Left ventricle myocardium inferior (tissue), 1 donor: ENCODE measurements at regions not wholly inside any gene's neighbourhood (a gene's known extent, or its start where the extent isn't known, plus 50 kb on each side); places are given as distances from the start of the nearest gene placed in this dataset.
"Not testable (repeated sequence)": the region's sequence is repeated elsewhere in the genome, so short reads cannot be mapped to it uniquely, and the experiment has no call there.

ENCODE experiments used
- DNase-seq: peaks from one replicate; pipeline ENCODE4 v3.0.0-alpha.2; 2020
- H3K27ac ChIP-seq: fragments of 200-600 bp; replicated peaks from 2 replicates; pipeline ENCODE4 v1.8.0; 2021
- H3K27me3 ChIP-seq: fragments of 200-600 bp; 2 replicates; pipeline ENCODE4 v1.8.0; 2021; ENCODE audit warnings: low read depth
- H3K36me3 ChIP-seq: fragments of 200-600 bp; 2 replicates; pipeline ENCODE4 v1.8.0; 2021
- H3K4me1 ChIP-seq: fragments of 200-600 bp; 2 replicates; pipeline ENCODE4 v1.8.0; 2021
- H3K4me3 ChIP-seq: fragments of 200-600 bp; 2 replicates; pipeline ENCODE4 v1.8.0; 2021; ENCODE audit warnings: mild to moderate bottlenecking, moderate library complexity
- H3K9me3 ChIP-seq: fragments of 200-600 bp; replicated peaks from 2 replicates; pipeline ENCODE4 v1.8.0; 2021
- CTCF ChIP-seq: fragments of 200-600 bp; IDR thresholded peaks from 2 replicates; pipeline ENCODE4 v1.8.0; 2021; ENCODE audit warnings: antibody characterized with exemption, mild to moderate bottlenecking, borderline replicate concordance
- intact Hi-C: fragments of 100-400 bp; cut with micrococcal nuclease; formaldehyde crosslinking; loops from one replicate; pipeline ENCODE4 v1.11.0; 2022
- donor health status: DM: no; HTN: yes; CAD: no; lungs with severe emphysema.

GRCh38 chr5:85628153-85628552 is 989.6 kb upstream of the COX7C start:
- no peaks in the 10 kb centered on the region for H3K36me3 ChIP-seq
- intact Hi-C loops = no loop called here
- TF ChIP-seq CTCF = no peak
- no peaks in the 10 kb centered on the region for H3K4me1 ChIP-seq
- no peak overlapping the region for H3K27ac ChIP-seq
- no peak overlapping the region for H3K4me3 ChIP-seq
- H3K27me3 ChIP-seq = no peaks in the 10 kb centered on the region
- DNase-seq = no peak
- H3K9me3 ChIP-seq = no peaks in the 10 kb centered on the region

- H3K36me3 ChIP-seq, H3K9me3 ChIP-seq, H3K27ac ChIP-seq, intact Hi-C loops, H3K4me3 ChIP-seq, H3K27me3 ChIP-seq, DNase-seq, H3K4me1 ChIP-seq: not testable (repeated sequence)
These were observed 979.1 kb upstream of the COX7C start for GRCh38 chr5:85638495-85639125.

- intact Hi-C loops = no loop called here
- H3K4me3 ChIP-seq = no peak overlapping the region
- H3K9me3 ChIP-seq = peaks cover 5% of the 10 kb centered on the region
- H3K27me3 ChIP-seq = no peaks in the 10 kb centered on the region
- H3K4me1 ChIP-seq = no peaks in the 10 kb centered on the region
- no peak overlapping the region for H3K27ac ChIP-seq
- no peaks in the 10 kb centered on the region for H3K36me3 ChIP-seq
- no peak for TF ChIP-seq CTCF
- DNase-seq = no peak
These were observed 971.7 kb upstream of the COX7C start for GRCh38 chr5:85646036-85646435.

GRCh38 chr5:85646641-85647040 is 971.1 kb upstream of the COX7C start:
- no peaks in the 10 kb centered on the region for H3K36me3 ChIP-seq
- TF ChIP-seq CTCF = no peak
- no peak overlapping the region for H3K4me3 ChIP-seq
- H3K4me1 ChIP-seq = no peaks in the 10 kb centered on the region
- H3K27me3 ChIP-seq = no peaks in the 10 kb centered on the region
- no peak overlapping the region for H3K27ac ChIP-seq
- peaks cover 5% of the 10 kb centered on the region for H3K9me3 ChIP-seq
- intact Hi-C loops = no loop called here
- no peak for DNase-seq

- Histone ChIP-seq H3K27me3 (no peaks in the 10 kb centered on the region), H3K27ac (no peak overlapping the region), H3K4me1 (no peaks in the 10 kb centered on the region), H3K4me3 (no peak overlapping the region), H3K36me3 (no peaks in the 10 kb centered on the region), H3K9me3 (peaks cover 5% of the 10 kb centered on the region)
- intact Hi-C loops = no loop called here
- no peak for TF ChIP-seq CTCF
- no peak for DNase-seq
These were observed 970.2 kb upstream of the COX7C start for GRCh38 chr5:85647349-85648127.

GRCh38 chr5:85648495-85648894 is 969.2 kb upstream of the COX7C start:
- Histone ChIP-seq H3K27me3 (no peaks in the 10 kb centered on the region), H3K4me1 (no peaks in the 10 kb centered on the region), H3K27ac (no peak overlapping the region), H3K4me3 (no peak overlapping the region), H3K36me3 (no peaks in the 10 kb centered on the region), H3K9me3 (peaks cover 8% of the 10 kb centered on the region)
- intact Hi-C loops = no loop called here
- TF ChIP-seq CTCF = no peak
- no peak for DNase-seq
